CD4-positive, alpha-beta T cell (primary cell): ENCODE measurements at regions not wholly inside any gene's neighbourhood (a gene's known extent, or its start where the extent isn't known, plus 50 kb on each side); places are given as distances from the start of the nearest gene placed in this dataset.

Experiments
- ATAC-seq: fragments of 200-7000 bp; cut with Tn5 transposase; one replicate; pipeline ENCODE4 v1.10.0; 2022; ENCODE audit warnings: mild to moderate bottlenecking; ENCODE audit not compliant: poor library complexity
- CTCF ChIA-PET: fragments of 350-600 bp; sonication (Branson Sonifier 250); formaldehyde crosslinking; loops from one replicate; lab custom pipeline; 2021; ENCODE audit warnings: antibody characterized with exemption, inconsistent platforms; lab: Charles Lee
- POLR2A ChIA-PET: fragments of 350-600 bp; sonication (Branson Sonifier 250); formaldehyde crosslinking; loops from one replicate; lab custom pipeline; 2021; ENCODE audit warnings: antibody characterized with exemption, inconsistent platforms; lab: Charles Lee
- DNase-seq, 14 experiments: peaks; one replicate each; pipeline ENCODE4 v3.0.0-alpha.2; 2013 to 2020; ENCODE audit warnings: mixed read lengths in 2 of 14
- H3K27ac ChIP-seq, 2 donors: one replicate each; pipeline versions ENCODE4 v1.5.1 to v1.7.0; 2013; ENCODE audit warnings: low read length in 2 of 2, low read depth in 1 of 2, mild to moderate bottlenecking in 1 of 2
- H3K27me3 ChIP-seq, 2 experiments: 1 replicate in 1 of 2; 2 replicates in 1 of 2; pipeline versions ENCODE4 v1.6.1 to v1.7.0; 2013; ENCODE audit warnings: low read length in 2 of 2, control low read depth in 1 of 2, mild to moderate bottlenecking in 1 of 2, moderate library complexity in 1 of 2; ENCODE audit not compliant: insufficient read depth in 2 of 2, control insufficient read depth in 1 of 2
- H3K36me3 ChIP-seq: one replicate; pipeline ENCODE4 v1.6.1; 2013; ENCODE audit warnings: low read length, control low read depth; ENCODE audit not compliant: insufficient read depth
- H3K4me1 ChIP-seq: one replicate; pipeline ENCODE4 v1.6.1; 2013; ENCODE audit warnings: low read length, control low read depth; ENCODE audit not compliant: insufficient read depth
- H3K4me3 ChIP-seq: one replicate; pipeline ENCODE4 v1.5.1; 2013; ENCODE audit warnings: mild to moderate bottlenecking, low read length, moderate library complexity
- H3K9me3 ChIP-seq, 2 experiments: 1 replicate in 1 of 2; 2 replicates in 1 of 2; pipeline versions ENCODE4 v1.6.1 to v1.7.0; 2013; ENCODE audit warnings: low read length in 2 of 2, mild to moderate bottlenecking in 2 of 2, control low read depth in 1 of 2, moderate library complexity in 1 of 2; ENCODE audit not compliant: control insufficient read depth in 1 of 2, insufficient read depth in 1 of 2
- H3K27ac Mint-ChIP-seq: one replicate; pipeline ENCODE4 v1.8.0; 2020; ENCODE audit warnings: mixed read lengths
- H3K27me3 Mint-ChIP-seq: one replicate; pipeline ENCODE4 v1.8.0; 2021; ENCODE audit warnings: mixed read lengths
- H3K36me3 Mint-ChIP-seq: one replicate; pipeline ENCODE4 v1.8.0; 2021; ENCODE audit warnings: low read depth, mixed read lengths
- H3K4me1 Mint-ChIP-seq: one replicate; pipeline ENCODE4 v1.8.0; 2021; ENCODE audit warnings: low read depth, mixed read lengths
- H3K4me3 Mint-ChIP-seq: one replicate; pipeline ENCODE4 v1.8.0; 2020; ENCODE audit warnings: mild to moderate bottlenecking, mixed read lengths
- H3K9me3 Mint-ChIP-seq: one replicate; pipeline ENCODE4 v1.8.0; 2020; ENCODE audit warnings: mixed read lengths
- CTCF ChIP-seq: fragments of 200-600 bp; IDR thresholded peaks from one replicate; pipeline ENCODE4 v1.8.0; 2022; ENCODE audit warnings: antibody characterized with exemption, mild to moderate bottlenecking
- intact Hi-C, 2 experiments: fragments of 100-400 bp; cut with DNase I in 1 of 2; cut with micrococcal nuclease in 1 of 2; formaldehyde crosslinking; loops; one replicate each; pipeline versions ENCODE4 v1.15.1 to v1.9.0; 2023 to 2025; cut with DNase I, micrococcal nuclease

GRCh38 chr7:24419077-24419476 is 135.1 kb downstream of the NPY start:
- no peaks in the 10 kb centered on the region for H3K9me3 ChIP-seq
- no peak overlapping the region for H3K4me3 ChIP-seq
- Mint-ChIP-seq H3K9me3 (peaks cover 3% of the 10 kb centered on the region), H3K4me3 (no peak overlapping the region), H3K27me3 (peaks cover 1% of the 10 kb centered on the region), H3K4me1 (no peaks in the 10 kb centered on the region), H3K27ac (no peak overlapping the region), H3K36me3 (no peaks in the 10 kb centered on the region)
- CTCF ChIA-PET = no interaction called here
- POLR2A ChIA-PET = no interaction called here
- no peaks in the 10 kb centered on the region for H3K4me1 ChIP-seq
- DNase-seq (no peak), ATAC-seq (no peak)
- H3K27me3 ChIP-seq = no peaks in the 10 kb centered on the region
- TF ChIP-seq CTCF = no peak
- H3K36me3 ChIP-seq = no peaks in the 10 kb centered on the region
- H3K27ac ChIP-seq = no peak overlapping the region
- intact Hi-C loops = no loop called here

- H3K4me3 Mint-ChIP-seq = no peak overlapping the region
- H3K27ac ChIP-seq = no peak overlapping the region
- TF ChIP-seq CTCF = no peak
- CTCF ChIA-PET = interaction anchor here (0.6 kb wide), 1 partner anchor 59 kb away, joined by 4 read pairs; no protein-coding TSS in a partner anchor
- no peaks in the 10 kb centered on the region for H3K36me3 Mint-ChIP-seq
- no peaks in the 10 kb centered on the region for H3K27me3 Mint-ChIP-seq
- ATAC-seq (no peak), DNase-seq (no peak)
- intact Hi-C loops = no loop called here
- POLR2A ChIA-PET = no interaction called here
- H3K27me3 ChIP-seq = no peaks in the 10 kb centered on the region
- no peaks in the 10 kb centered on the region for H3K9me3 Mint-ChIP-seq
- no peaks in the 10 kb centered on the region for H3K4me1 ChIP-seq
- H3K27ac Mint-ChIP-seq = no peak overlapping the region
- H3K36me3 ChIP-seq = no peaks in the 10 kb centered on the region
- H3K9me3 ChIP-seq = no peaks in the 10 kb centered on the region
- no peaks in the 10 kb centered on the region for H3K4me1 Mint-ChIP-seq
- H3K4me3 ChIP-seq = no peak overlapping the region
Measured at GRCh38 chr7:24419511-24419910, 135.5 kb downstream of the NPY start.

- H3K9me3 ChIP-seq = peaks cover 0 to 6% of the 10 kb centered on the region in 2 experiments
- CTCF ChIA-PET = interaction anchor here (0.7 kb wide), 1 partner anchor 29 kb away, joined by 3 read pairs; no protein-coding TSS in a partner anchor
- intact Hi-C loops = no loop called here
- Mint-ChIP-seq H3K4me3 (no peak overlapping the region), H3K36me3 (no peaks in the 10 kb centered on the region), H3K4me1 (no peaks in the 10 kb centered on the region), H3K27ac (no peak overlapping the region), H3K9me3 (peaks cover 2% of the 10 kb centered on the region), H3K27me3 (no peaks in the 10 kb centered on the region)
- no peaks in the 10 kb centered on the region for H3K27me3 ChIP-seq
- no peaks in the 10 kb centered on the region for H3K36me3 ChIP-seq
- POLR2A ChIA-PET = no interaction called here
- H3K27ac ChIP-seq = no peak overlapping the region
- TF ChIP-seq CTCF = no peak
- H3K4me1 ChIP-seq = no peaks in the 10 kb centered on the region
- ATAC-seq (no peak), DNase-seq (no peak)
- no peak overlapping the region for H3K4me3 ChIP-seq
Measured at GRCh38 chr7:24422441-24423010, 138.5 kb downstream of the NPY start.
